HG03521 (cell line): ENCODE measurements at regions not wholly inside any gene's neighbourhood (a gene's known extent, or its start where the extent isn't known, plus 50 kb on each side); places are given as distances from the start of the nearest gene placed in this dataset.

Source experiments
- ATAC-seq: cut with Tn5 transposase; IDR thresholded peaks from one replicate; pipeline ENCODE4 v1.9.1; 2021; ENCODE audit warnings: mild to moderate bottlenecking, moderate library complexity; ENCODE audit not compliant: unreplicated experiment

DNA sequence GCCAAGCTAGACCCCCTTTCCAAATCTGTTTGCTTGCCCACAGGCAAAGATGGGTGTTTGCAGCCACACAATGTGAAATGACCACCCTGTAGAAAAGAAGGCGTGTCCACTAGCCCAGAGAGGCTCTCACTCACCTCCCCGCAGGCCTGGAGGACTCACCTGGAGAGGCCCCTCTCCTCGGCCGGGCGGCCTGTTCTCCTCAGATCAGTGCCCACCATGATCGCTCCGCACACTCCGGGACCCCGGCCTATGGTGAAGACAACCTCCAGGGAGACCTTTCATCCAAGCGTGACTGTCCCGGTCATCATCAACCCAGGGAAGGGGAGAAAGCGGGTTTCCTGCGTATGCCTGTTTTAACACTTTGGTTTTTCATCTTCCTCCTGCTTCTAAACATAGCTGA, 328.7 kb upstream of the SALL3 start:
- no peak for ATAC-seq

DNA sequence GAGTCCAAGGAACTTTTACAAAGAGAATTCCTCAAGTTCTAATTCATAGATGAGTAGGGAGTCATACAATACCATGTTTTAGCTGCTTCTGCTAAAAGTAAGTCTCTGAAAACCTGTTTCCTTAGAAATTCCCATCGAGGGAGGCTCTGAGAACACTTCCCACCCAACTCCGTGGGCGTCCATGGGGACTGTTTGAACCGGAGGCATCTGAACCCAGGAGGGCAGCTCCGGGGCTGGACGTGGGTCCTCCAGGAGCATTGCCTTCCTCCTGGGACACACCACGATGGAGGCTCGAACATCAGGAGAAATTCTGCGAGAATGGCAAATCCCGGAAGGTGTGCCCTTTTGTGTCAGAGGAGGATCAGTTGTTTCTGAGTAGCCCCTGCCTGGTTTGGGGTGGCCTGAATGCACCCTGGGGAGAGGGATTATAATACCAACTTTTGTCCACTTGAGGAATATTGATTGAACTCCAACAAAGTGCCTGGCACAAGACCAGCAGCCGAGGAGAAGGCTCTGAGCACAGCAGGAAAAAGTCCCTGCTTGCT, 327.5 kb upstream of the SALL3 start:
- no peak for ATAC-seq

DNA sequence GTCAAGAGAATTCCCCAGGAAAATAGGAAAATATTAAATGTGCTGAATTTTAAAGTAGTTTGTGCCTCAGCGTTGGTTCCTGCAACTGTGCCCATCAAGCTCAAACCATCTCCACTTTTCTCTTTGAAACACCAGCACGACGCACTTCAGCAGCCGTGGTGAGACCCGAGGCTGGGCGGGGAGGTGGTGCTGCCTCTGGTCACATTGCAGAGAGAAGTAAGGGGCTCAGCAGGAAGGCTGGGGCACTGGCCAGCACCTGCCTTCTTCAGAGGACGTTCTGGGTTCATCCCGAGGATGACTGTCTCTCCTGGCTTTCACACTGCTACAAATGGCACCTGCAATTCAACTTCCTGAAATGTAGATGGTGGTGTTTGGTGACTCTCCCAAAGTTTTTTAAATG, 323.7 kb upstream of the SALL3 start:
- no peak for ATAC-seq

DNA sequence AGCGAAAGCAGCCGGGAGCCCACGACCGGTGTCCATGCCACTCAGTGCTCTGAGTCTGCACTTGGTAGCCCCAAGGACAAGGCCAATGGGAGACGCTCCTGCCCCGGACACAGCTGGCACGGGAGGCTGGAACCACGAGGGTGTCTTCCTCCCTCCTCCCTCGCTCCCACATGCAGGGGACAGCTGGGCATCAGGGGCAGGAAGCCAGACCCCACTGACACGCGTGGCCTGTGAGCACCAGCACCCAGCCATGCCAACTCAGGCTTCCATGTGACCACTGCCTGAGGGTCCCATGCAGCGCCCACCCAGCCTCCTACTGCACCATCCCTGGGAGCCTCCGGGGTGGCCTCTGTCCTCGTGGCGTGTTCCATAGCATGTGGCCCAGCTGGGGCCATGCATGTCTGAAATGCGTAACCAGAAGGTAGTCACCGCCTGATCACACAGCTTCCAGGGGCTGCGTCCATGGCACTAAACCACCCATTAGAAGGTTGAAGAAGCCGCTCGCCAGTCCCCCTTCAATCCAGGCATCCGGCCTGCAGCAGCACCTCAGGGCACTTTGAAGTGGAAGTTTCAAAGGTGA, 323.2 kb upstream of the SALL3 start:
- ATAC-seq = no peak

DNA sequence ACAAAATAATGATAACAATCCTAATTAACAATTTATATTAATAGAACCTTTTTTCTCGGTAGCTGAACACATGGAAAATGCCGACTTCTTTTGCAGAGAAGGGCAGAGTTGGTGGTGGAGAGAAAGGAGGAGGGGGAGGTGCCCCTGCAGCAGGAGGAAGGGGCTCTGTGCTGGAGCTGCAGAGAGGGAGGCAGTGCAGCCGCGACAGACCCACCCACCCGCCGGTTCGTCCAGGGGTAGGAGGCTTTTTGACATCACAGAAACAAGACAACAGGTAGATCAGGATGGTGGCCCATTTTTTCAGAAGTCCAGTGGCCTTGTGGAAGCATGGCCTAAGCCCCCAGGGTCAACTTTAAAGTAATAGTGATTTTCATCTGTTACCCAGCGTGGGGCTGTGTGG, 321.1 kb upstream of the SALL3 start:
- ATAC-seq = no peak

DNA sequence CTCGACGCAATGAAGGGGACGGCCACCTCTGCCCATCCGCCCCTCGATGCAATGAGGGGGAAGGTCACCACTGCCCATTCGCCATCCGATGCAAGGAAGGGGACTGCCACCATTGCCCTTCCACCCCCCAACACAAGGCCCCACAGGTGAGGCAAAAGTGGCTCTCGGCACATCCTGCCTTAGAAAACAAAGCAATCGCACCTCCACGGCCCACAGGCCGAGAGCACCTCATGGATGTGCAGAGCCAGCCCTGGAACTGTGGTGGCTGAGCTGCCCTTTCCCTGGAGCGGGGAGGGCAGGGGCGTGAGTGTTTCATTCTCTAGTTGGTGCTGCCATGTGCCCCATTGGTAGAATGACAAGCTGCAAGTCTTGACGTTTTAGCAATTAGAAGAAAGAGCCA, 320.6 kb upstream of the SALL3 start:
- ATAC-seq = no peak

DNA sequence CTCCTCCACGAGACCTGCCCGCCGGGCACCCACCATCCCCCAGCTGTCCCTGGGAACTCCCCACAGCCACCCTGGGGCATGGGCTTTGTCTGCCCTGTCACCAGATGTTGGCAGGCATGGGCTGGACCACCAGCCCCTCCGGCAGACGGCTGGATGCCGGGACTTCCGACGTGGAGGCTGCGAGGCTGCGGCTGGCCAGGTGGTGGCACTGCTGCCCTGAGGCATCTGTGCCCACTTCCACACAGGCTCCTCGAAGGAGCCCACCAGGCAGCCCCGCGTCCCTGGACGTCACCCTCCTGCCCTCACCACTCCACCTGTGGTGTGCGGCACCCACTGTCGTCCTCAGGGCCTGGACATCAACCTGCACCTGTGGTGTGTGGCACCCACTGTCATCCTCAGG, 319.9 kb upstream of the SALL3 start:
- ATAC-seq = no peak

DNA sequence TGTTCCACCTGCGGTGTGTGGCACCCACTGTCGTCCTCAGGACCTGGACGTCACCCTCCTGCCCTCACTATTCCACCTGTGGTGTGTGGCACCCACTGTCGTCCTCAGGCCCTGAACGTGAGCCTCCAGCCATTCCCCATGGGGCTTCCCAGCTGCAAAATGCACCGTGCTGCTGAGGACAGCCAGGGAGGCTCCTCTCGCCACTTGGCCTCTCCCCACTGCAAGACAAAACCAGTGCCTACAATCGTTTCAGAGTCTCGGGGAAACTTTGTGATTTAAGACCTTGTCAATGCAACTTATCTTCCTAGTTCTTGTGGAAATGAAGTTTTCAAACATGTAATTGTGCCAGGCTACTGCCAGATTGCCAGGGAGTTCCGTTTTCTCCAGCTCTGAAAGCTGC, 319.3 kb upstream of the SALL3 start:
- ATAC-seq = no peak

DNA sequence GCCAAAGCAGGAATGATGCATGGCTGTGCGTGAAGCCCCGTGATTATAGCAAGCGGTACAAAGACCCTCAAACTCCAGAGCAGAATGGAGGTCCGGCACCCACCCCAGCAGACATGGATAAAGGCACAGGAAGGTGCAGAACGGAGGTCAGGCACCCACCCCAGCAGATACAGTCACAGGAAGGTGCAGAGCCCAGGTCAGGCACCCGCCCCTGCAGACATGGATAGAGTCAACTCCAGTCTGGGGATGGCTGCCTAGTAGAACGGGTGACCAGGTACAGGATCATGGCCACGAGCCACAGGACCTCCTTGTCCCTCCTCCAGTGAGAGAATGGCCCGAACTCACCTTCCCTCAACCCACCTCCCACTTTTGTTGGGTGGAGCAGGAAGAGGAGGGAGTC, 318.3 kb upstream of the SALL3 start:
- ATAC-seq = no peak

DNA sequence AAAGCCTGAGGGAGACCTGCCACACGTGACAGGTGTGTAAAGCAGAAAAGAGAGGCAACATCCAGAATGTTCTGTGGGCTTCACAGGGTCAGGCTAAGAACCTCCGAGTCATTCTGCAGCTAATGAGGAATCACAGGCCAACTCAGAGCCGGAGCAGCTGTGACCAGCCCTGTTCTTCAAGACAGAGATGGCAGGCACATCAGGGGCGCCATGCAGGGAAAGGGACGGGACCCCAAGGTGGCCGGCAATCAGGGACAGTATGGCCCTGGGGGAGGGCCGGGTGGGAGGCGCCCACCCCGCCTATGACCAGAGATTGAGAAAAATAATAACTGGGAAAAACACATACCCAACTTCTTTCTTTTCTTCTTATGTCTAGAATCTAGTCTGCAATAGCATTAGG, 316.7 kb upstream of the SALL3 start:
- ATAC-seq = no peak

DNA sequence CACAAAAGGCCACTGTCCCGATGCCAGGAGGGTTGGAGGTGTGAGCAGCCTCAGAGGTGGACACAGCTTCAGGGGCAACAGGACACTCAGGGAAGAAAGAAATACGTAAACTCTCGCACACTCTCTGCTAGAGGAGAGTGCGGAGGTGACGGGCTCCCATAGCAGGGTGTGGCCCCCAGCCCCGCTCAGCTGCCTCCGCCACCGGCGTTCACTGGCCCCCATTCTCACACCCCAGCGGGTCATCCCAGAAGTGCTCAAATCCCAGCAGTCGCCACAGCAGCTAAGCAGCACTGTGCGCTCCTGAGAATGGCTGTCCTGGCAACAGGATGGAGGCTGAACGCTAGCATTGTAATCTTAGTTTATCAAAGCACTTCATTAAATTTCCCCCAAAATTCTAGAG, 315.6 kb upstream of the SALL3 start:
- ATAC-seq = no peak

DNA sequence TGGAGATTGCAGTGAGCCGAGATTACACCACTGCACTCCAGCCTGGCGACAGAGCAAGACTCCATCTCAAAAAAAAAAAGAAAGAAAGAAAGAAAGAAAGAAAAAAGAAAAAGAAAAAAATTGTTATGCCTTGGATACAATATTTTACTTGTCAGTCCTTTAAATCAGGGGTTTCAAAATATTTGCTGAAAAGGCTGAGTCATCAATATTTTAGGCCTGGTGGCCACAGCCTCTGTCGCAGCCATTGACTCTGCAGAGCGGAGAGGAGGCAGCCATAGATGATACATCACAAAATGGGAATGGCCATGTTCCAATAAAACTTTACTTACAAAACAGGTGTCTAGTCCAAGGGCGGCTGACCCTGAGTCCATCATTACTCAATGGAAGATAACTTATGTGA, 314.8 kb upstream of the SALL3 start:
- ATAC-seq = no peak

DNA sequence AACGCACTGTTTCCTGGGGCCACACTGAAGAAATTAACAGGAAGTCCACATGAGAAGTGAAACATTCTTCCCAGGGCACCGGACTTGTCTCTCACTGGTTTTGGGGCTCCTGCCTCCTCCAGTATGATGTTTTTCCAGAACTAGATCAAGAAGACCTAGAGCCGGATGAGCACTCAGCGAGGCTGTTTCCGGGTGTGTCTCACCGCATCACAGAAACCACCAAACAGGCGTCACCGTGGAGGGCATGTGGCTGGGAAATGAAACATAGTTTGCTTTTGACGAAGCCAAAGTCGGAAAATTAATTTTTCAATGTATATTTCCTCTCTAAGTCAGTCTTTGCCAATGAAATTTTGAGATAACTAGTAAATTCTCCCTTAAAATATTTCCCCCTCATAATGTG, 314.0 kb upstream of the SALL3 start:
- ATAC-seq = no peak

DNA sequence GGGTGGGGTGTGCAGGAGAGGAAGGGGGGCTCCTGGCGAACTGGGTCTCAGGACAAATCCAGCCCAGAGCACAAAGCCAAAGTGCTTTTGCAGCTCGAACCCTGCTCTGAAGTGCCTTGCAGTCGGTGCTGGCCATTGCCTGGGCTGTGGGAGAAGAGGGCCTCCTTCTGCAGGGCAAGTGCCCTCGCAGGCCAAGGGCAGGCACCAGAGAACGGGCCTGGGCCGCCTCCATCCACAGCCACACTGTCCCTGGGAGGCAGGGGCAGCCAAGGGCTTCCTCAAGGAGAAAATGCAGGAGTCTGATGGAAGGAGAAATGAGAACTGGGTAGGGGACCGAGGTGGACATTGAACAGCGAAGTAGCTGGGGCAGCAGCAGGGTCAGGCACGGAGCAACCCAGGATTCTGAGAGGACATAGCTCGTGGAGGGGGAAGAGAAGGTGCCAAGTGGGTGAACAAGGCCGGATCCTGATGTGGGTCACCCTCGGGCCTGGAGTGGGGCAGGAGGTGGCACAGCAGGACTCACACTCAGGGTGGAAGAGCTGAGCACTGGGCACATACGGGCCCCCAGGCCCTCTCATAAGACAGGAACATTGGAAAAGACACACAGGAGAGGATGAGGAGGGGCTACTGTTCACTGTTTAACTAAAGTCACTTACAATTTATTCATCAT, 312.8 kb upstream of the SALL3 start:
- ATAC-seq = no peak

DNA sequence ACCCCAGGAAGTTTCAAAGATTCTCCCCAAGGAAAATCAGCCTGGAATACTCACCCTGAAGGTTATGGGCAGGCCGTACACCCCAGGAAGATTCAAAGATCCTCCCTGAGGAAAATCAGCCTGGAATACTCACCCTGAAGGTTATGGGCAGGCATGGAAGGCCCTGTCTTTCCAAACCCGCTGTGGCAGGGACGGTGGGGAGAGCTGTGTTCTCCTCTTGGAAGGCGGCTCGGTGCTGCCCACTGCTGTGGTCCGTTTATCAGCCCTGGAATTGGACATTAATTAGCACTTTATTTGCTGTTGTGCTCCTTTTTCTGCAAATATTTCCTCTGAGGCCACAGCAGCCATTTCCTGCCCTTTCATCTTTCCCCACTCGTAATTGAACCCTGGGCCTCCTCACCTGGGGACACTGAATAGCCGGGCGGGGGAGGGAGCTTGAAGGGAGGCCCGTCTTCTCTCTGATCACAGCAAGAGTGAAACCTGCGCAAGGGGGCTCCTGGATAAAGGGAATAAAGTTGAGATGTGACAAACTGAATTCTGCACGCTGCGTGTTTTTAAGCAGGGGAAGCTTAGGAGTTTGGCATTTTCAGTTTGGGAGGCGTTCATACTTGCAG, 308.7 kb upstream of the SALL3 start:
- ATAC-seq = no peak

DNA sequence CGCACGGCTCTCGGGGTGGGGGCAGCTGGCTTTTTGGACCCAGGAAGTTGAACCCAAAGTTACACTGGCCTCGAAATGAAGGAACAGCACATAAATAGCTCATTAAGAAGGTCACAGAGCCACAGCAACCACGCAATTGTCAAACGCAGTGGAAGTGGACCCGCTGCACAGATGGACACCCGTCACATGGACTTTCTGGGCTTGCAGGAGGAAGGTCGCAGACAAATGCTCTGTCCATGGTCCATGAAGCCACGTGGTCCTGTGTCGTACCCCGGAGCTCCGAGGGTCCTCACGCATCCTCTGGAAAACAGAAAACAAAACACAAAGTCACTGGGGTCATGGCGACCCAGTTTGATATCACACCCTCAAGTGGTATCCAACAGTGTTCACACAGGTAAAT, 308.1 kb upstream of the SALL3 start:
- ATAC-seq = no peak

DNA sequence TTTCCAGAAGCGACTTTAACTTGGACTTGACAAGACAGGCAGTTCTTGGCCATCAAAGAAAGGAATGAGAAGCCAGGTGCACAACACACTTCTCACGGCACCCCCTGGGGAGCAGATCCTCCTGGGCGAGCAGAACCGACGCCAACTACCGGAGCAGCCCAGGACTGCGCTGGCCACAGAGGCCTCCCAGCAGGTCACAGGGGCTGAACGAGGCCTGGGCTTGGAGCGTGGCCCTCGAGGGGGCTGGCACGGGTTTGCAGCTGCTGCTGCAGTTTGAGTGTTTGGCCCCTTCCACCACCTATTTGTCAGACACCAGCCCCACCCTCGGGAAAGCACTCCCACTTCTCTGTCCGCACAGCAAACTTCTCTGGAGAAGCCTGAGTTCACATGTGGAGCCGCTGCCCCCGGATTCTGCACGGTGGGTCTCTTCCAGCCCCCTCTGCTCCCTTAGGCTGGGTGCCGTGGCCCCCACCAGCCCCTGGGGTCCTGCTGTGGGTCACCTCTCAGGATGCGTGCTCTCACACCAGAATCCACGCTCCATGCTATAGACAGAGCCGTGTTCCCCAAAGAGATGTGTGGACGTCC, 306.7 kb upstream of the SALL3 start:
- no peak for ATAC-seq

DNA sequence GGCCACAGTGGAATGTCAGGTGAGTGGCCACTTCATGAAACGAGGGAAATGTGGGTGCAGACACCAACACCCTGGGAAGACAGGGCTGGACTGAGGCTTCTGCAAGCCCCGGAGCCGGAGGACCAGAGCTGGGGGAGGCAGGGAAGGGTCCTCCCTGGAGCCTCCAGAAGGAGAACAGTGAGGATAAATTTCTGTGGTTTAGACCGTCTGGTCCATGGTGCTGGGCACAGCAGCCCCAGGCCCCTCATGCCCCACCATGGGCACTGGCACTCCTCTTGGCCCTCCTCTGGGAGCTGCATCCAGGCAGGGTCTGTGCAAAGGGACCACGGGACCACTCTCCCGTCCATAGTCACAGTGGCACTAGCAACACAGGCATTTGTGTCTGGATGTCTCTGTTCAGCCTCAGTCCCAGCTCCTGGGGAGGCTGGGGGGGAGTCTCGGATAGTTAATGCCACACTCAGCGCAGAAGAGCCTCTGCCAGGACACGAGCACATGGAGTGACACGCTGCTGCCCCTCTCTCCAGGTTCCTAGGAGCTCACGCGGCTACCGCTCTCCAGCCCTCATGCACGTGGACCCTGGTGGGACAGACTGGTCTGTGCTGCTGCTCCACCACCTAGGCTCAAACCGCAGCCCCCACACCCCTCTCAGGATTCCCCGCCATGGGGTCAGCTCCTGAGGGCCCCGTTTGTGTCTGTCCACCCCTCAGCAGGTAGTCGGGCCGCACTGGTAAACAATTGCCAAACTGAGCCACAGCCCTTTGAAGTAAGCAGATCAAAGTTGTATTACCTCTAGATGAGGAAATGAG, 305.9 kb upstream of the SALL3 start:
- no peak for ATAC-seq

DNA sequence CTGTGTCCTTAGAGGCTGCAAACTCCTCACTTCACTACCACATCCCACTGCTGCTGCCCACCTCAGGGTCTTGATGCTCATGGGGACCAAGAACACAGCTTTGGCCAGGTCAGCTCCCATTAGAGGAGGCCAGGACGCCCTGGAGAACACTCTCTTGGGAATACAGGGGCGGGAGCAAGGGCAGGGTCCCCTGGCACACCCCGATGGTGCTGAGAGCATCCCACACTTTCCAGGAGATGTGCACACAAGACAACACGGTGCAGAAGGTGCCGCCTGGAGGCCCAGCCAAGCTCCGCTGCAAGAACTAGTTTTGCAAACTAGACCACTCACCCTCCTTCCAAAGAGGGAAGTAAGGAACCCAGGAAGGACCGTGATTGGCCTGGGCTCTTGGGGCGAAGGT, 304.4 kb upstream of the SALL3 start:
- ATAC-seq = no peak

DNA sequence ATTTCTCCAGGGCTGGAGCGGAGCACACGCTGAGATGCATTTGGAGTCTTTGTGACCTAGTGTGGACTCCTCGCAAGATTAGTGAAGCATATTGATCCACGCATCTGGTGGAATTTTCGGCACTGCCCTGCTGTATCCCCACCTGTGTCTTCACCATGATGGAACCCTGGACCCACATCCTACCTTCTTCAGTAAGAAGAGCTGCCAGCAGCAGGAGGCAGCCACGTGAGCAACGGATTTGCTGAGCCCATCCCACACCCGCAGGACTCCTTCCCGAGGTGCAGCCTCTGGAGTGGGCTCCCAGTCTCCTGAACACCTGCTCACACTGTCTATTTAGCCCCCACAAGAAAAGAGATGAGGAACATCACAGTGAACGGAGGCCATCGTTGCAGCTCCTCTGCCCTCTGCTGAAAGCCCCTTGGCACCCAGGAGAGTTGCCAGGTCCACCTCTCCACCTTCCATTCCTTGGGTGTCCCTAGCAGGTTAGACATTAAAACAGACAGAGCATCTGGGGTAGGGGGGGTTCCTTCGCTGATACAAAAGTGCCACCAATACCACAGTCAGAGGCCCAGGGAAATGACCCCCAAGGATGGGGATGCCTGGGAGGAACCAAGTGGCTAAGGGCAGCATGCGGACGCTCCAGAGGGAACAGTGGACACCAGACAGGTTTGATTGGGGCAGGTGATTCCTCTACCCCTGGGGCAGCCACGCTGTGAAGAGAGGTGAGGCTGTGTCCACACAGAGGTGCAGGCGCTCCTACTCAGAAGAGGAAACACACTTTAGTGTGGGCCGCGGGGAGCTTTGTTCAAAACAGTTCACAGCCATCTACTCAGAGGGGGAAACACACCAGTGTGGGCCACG, 302.8 kb upstream of the SALL3 start:
- ATAC-seq = no peak
